PC-9 (cell line): ENCODE measurements at regions not wholly inside any gene's neighbourhood (a gene's known extent, or its start where the extent isn't known, plus 50 kb on each side); places are given as distances from the start of the nearest gene placed in this dataset.

Experiments
- BruUV-seq: library from RNA; stranded (reverse); fragments of 400-500 nt; replicated peaks from 2 replicates; lab custom pipeline; 2021; lab: Mats Ljungman, UMichigan
- CTCF ChIA-PET: fragments of 300-600 bp; sonication (Branson Sonifier 250); formaldehyde crosslinking; loops from one replicate; lab custom pipeline; 2022; ENCODE audit warnings: antibody characterized with exemption; lab: Charles Lee
- POLR2A ChIA-PET: fragments of 300-600 bp; sonication (Branson Sonifier 250); formaldehyde crosslinking; loops from one replicate; lab custom pipeline; 2022; ENCODE audit warnings: antibody characterized with exemption; ENCODE audit not compliant: unreplicated experiment; lab: Charles Lee
- DNase-seq, 2 experiments: peaks; one replicate each; pipeline versions ENCODE4 v3.0.0 to v3.0.0-alpha.2; 2015 to 2022; ENCODE audit warnings: mixed read lengths in 1 of 2
- H2AFZ ChIP-seq: fragments of 200-600 bp; sonication (generic); 2 replicates; pipeline ENCODE4 v1.8.1; 2017; ENCODE audit warnings: antibody characterized with exemption
- H3F3A ChIP-seq: fragments of 200-600 bp; sonication (generic); 2 replicates; pipeline ENCODE4 v1.8.1; 2017; ENCODE audit warnings: antibody characterized with exemption, mild to moderate bottlenecking, low read depth; ENCODE audit not compliant: insufficient read depth
- H3K27ac ChIP-seq: fragments of 200-600 bp; sonication (generic); 2 replicates; pipeline ENCODE4 v1.6.1; 2016; ENCODE audit warnings: mixed run types
- H3K27me3 ChIP-seq: fragments of 200-600 bp; sonication (generic); 2 replicates; pipeline ENCODE4 v1.6.1; 2016; ENCODE audit warnings: low read depth, mixed run types; ENCODE audit not compliant: insufficient read depth
- H3K36me3 ChIP-seq: fragments of 200-600 bp; sonication (generic); 2 replicates; pipeline ENCODE4 v1.6.1; 2016; ENCODE audit warnings: low read depth, mixed run types
- H3K4me1 ChIP-seq: fragments of 200-600 bp; sonication (generic); replicated peaks from 2 replicates; pipeline ENCODE4 v1.6.1; 2016; ENCODE audit warnings: mixed run types; ENCODE audit not compliant: insufficient read depth
- H3K4me2 ChIP-seq: fragments of 200-600 bp; sonication (generic); 2 replicates; pipeline ENCODE4 v1.6.1; 2017; ENCODE audit warnings: mixed run types
- H3K4me3 ChIP-seq: fragments of 200-600 bp; sonication (generic); 2 replicates; pipeline ENCODE4 v1.6.1; 2016; ENCODE audit warnings: mixed run types
- H3K79me2 ChIP-seq: fragments of 200-600 bp; sonication (generic); 2 replicates; pipeline ENCODE4 v1.6.1; 2017; ENCODE audit warnings: low read depth, mixed run types
- H3K9me2 ChIP-seq: fragments of 200-600 bp; sonication (generic); 2 replicates; pipeline ENCODE4 v1.8.1; 2017; ENCODE audit warnings: mild to moderate bottlenecking; ENCODE audit not compliant: insufficient read depth
- H3K9me3 ChIP-seq: fragments of 200-600 bp; sonication (generic); 2 replicates; pipeline ENCODE4 v1.8.1; 2016; ENCODE audit warnings: low read depth; ENCODE audit not compliant: insufficient read depth
- H4K20me1 ChIP-seq: fragments of 200-600 bp; sonication (generic); 2 replicates; pipeline ENCODE4 v1.8.1; 2017; ENCODE audit not compliant: insufficient read depth
- EZH2 ChIP-seq: fragments of 200-600 bp; sonication (generic); IDR thresholded peaks from 2 replicates; pipeline ENCODE4 v1.8.0; 2017; ENCODE audit warnings: antibody characterized with exemption, low read depth
- intact Hi-C: fragments of 100-400 bp; cut with micrococcal nuclease; formaldehyde crosslinking; loops from one replicate; pipeline ENCODE4 v1.10.0; 2022; ENCODE audit not compliant: unreplicated experiment
- TF ChIP-seq, protein P1 (sequence below): fragments of 200-600 bp; sonication (generic); conservative IDR thresholded peaks from 2 replicates; pipeline ENCODE4 v1.6.1; 2017; ENCODE audit warnings: mixed run types, antibody characterized with exemption, mild to moderate bottlenecking, moderate library complexity

DNA sequence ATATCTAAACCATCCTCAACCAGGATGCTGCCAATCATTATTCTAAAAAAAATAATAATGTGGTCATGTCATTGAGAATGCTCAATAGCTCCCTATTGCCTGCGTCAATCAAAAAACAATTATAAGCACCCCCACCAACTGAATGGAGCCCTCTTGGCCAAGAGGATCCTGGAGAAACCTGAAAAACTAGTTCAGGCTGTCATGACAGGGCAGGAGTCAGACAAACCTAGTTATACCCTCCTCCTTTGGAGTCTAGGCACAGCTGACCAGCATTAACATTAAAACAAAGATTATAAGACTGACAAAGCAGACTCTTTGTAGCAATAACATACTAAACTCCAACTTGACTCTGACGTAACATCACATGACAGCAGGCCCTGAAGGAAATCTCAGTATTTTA, 119.2 kb upstream of the CCL2 start:
- TF ChIP-seq, protein P1, sequence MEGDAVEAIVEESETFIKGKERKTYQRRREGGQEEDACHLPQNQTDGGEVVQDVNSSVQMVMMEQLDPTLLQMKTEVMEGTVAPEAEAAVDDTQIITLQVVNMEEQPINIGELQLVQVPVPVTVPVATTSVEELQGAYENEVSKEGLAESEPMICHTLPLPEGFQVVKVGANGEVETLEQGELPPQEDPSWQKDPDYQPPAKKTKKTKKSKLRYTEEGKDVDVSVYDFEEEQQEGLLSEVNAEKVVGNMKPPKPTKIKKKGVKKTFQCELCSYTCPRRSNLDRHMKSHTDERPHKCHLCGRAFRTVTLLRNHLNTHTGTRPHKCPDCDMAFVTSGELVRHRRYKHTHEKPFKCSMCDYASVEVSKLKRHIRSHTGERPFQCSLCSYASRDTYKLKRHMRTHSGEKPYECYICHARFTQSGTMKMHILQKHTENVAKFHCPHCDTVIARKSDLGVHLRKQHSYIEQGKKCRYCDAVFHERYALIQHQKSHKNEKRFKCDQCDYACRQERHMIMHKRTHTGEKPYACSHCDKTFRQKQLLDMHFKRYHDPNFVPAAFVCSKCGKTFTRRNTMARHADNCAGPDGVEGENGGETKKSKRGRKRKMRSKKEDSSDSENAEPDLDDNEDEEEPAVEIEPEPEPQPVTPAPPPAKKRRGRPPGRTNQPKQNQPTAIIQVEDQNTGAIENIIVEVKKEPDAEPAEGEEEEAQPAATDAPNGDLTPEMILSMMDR, result no peak
- no peak for TF ChIP-seq EZH2
- BruUV-seq, result no TSS peak
- Histone ChIP-seq H3K79me2 (no peaks in the 10 kb centered on the region), H3K9me2 (no peaks in the 10 kb centered on the region), H3K4me1 (no peaks in the 10 kb centered on the region), H3K27me3 (peaks cover 25% of the 10 kb centered on the region), H3K27ac (no peak overlapping the region), H4K20me1 (no peaks in the 10 kb centered on the region), H3K4me3 (no peak overlapping the region), H3K4me2 (no peak overlapping the region), H3K36me3 (no peaks in the 10 kb centered on the region), H3F3A (no peaks in the 10 kb centered on the region), H2AFZ (no peak overlapping the region), H3K9me3 (no peaks in the 10 kb centered on the region)
- CTCF ChIA-PET, result no interaction called here
- intact Hi-C loops, result no loop called here
- POLR2A ChIA-PET, result no interaction called here
- no peak for DNase-seq

DNA sequence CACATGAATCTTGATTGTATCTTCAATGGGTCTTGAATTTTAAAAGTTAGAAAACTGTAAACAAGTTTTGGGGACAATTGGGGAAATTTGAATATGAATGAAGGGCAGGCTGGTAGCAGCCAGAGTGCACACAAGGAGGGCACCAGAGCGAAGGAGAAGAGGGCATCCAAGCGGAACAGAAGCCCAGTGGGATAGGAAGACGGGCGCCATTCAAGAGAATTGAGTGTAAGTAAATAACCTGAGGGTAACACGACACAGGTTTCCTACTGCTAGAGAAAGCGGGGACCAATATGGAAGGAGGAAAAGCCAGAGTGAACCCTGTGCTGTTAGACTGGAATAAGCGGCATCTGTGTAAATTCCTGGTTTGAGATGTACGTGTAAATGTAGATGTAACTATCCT, 115.1 kb upstream of the CCL2 start:
- ChIA-PET POLR2A (no interaction called here), CTCF (no interaction called here)
- no peaks in the 10 kb centered on the region for H3K4me1 ChIP-seq
- no peak overlapping the region for H2AFZ ChIP-seq
- no peak overlapping the region for H3K4me2 ChIP-seq
- no peaks in the 10 kb centered on the region for H3K36me3 ChIP-seq
- no peaks in the 10 kb centered on the region for H4K20me1 ChIP-seq
- no peaks in the 10 kb centered on the region for H3F3A ChIP-seq
- peaks cover 14% of the 10 kb centered on the region for H3K27me3 ChIP-seq
- no peak for TF ChIP-seq EZH2
- TF ChIP-seq, protein P1, result no peak
- H3K27ac ChIP-seq, result no peak overlapping the region
- no peaks in the 10 kb centered on the region for H3K79me2 ChIP-seq
- H3K4me3 ChIP-seq, result no peak overlapping the region
- H3K9me3 ChIP-seq, result no peaks in the 10 kb centered on the region
- no peaks in the 10 kb centered on the region for H3K9me2 ChIP-seq
- intact Hi-C loops, result no loop called here
- no peak for DNase-seq
- BruUV-seq, result no TSS peak

DNA sequence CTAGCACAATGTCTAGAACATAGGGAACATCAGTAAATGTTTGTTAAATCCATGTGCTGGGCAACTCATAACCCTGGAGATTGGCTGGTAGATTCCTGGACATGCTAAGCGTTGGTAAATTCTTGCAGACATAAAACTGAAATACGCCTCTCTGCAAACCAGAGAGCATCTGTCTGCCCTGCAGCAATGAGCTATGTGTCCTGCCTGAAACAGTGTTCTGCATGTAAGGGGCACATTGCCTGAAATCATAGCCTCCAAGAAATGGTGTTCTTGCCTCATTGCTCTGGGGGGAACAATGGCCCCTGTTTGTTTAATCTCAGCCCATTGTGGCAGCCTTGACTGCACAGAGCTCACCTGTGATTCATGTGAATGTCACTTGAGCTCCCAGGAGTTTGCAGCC, 113.5 kb upstream of the CCL2 start:
- H3F3A ChIP-seq, result no peaks in the 10 kb centered on the region
- no peaks in the 10 kb centered on the region for H3K9me2 ChIP-seq
- H3K79me2 ChIP-seq, result no peaks in the 10 kb centered on the region
- H3K36me3 ChIP-seq, result no peaks in the 10 kb centered on the region
- intact Hi-C loops, result no loop called here
- no peak for DNase-seq
- H3K27me3 ChIP-seq, result peaks cover 14% of the 10 kb centered on the region
- CTCF ChIA-PET, result no interaction called here
- no peak overlapping the region for H3K4me2 ChIP-seq
- H3K4me3 ChIP-seq, result no peak overlapping the region
- H3K27ac ChIP-seq, result no peak overlapping the region
- no peaks in the 10 kb centered on the region for H3K9me3 ChIP-seq
- no peaks in the 10 kb centered on the region for H3K4me1 ChIP-seq
- no peak overlapping the region for H2AFZ ChIP-seq
- BruUV-seq, result no TSS peak
- POLR2A ChIA-PET, result no interaction called here
- no peak for TF ChIP-seq EZH2
- TF ChIP-seq, protein P1, result no peak
- no peaks in the 10 kb centered on the region for H4K20me1 ChIP-seq
